A549 (cell line): ENCODE measurements at regions not wholly inside any gene's neighbourhood (a gene's known extent, or its start where the extent isn't known, plus 50 kb on each side); places are given as distances from the start of the nearest gene placed in this dataset.

ENCODE experiments used
- ATAC-seq, 2 experiments: fragments of 200-7000 bp in 1 of 2; fragments of >200 bp in 1 of 2; cut with Nextera tagmentation in 1 of 2; cut with Tn5 transposase in 1 of 2; 3 replicates each; pipeline versions ENCODE4 v1.8.0 to v1.9.1; 2018 to 2020; ENCODE audit warnings: mild to moderate bottlenecking in 1 of 2, moderate library complexity in 1 of 2
- CTCF ChIA-PET: fragments of 300-600 bp; sonication (Branson Sonifier 250); formaldehyde crosslinking; extraction: SDS; loops from one replicate; lab custom pipeline; 2021; ENCODE audit warnings: antibody characterized with exemption, inconsistent platforms; lab: Yijun Ruan, JAX
- POLR2A ChIA-PET: fragments of 350-600 bp; formaldehyde crosslinking; extraction: SDS; loops from one replicate; lab custom pipeline; 2021; ENCODE audit warnings: antibody characterized with exemption, inconsistent platforms; lab: Yijun Ruan, JAX
- DNase-seq, 2 experiments: peaks; one replicate each; pipeline versions ENCODE4 v3.0.0 to v3.0.0-alpha.2; 2011 to 2016; ENCODE audit warnings: low read depth in 1 of 2, low spot score in 1 of 2
- FAIRE-seq: peaks from 2 replicates; lab custom pipeline; 2011; peaks lifted over from hg19 to GRCh38; lab: Jason Lieb, UNC
- H3K27ac ChIP-seq, 2 experiments: fragments of >200 bp; sonication (Bioruptor Twin); formaldehyde crosslinking; 3 replicates each; pipeline ENCODE4 v1.5.1; 2016 to 2017
- H3K4me1 ChIP-seq: fragments of >200 bp; sonication (Bioruptor Twin); formaldehyde crosslinking; 3 replicates; pipeline ENCODE4 v1.6.1; 2016
- H3K4me2 ChIP-seq: fragments of >200 bp; sonication (Bioruptor Twin); formaldehyde crosslinking; 3 replicates; pipeline ENCODE4 v1.6.1; 2016
- H3K4me3 ChIP-seq: fragments of >200 bp; sonication (Bioruptor Twin); formaldehyde crosslinking; 3 replicates; pipeline ENCODE4 v1.5.1; 2016
- H3K9me3 ChIP-seq: fragments of >200 bp; sonication (Bioruptor Twin); formaldehyde crosslinking; 3 replicates; pipeline ENCODE4 v1.6.1; 2016
- CBX8 ChIP-seq: fragments of 200-600 bp; sonication (generic); IDR thresholded peaks from 2 replicates; pipeline ENCODE4 v1.6.1; 2016
- CEBPB ChIP-seq, 2 experiments: fragments of >200 bp in 1 of 2; sonication (Bioruptor Twin) in 1 of 2; formaldehyde crosslinking in 1 of 2; IDR thresholded peaks; 2 replicates each; pipeline ENCODE4 v1.6.1; 2012 to 2016
- CHD2 ChIP-seq: fragments of 150-350 bp; IDR thresholded peaks from 2 replicates; pipeline ENCODE4 v1.6.1; 2014; ENCODE audit warnings: low read length; ENCODE audit not compliant: partially characterized antibody
- CHD4 ChIP-seq: fragments of 200-600 bp; sonication (generic); IDR thresholded peaks from 2 replicates; pipeline ENCODE4 v1.6.1; 2016; ENCODE audit warnings: antibody characterized with exemption, mild to moderate bottlenecking, borderline replicate concordance
- EHF ChIP-seq: fragments of 250-450 bp; sonication (Bioruptor Pico); IDR thresholded peaks from 2 replicates; pipeline ENCODE4 v1.5.0; 2020; ENCODE audit warnings: mild to moderate bottlenecking
- EHMT2 ChIP-seq: fragments of 200-600 bp; sonication (generic); IDR thresholded peaks from 2 replicates; pipeline ENCODE4 v1.6.1; 2016; ENCODE audit warnings: antibody characterized with exemption, low read depth, mild to moderate bottlenecking, moderate library complexity
- FOSB ChIP-seq: fragments of 250-450 bp; sonication (Bioruptor Pico); IDR thresholded peaks from 2 replicates; pipeline ENCODE4 v1.5.0; 2020; ENCODE audit warnings: mild to moderate bottlenecking, moderate library complexity
- HOXB5 ChIP-seq: fragments of 250-450 bp; sonication (Bioruptor Pico); IDR thresholded peaks from 2 replicates; pipeline ENCODE4 v1.5.0; 2020; ENCODE audit warnings: mild to moderate bottlenecking, moderate library complexity
- JUNB ChIP-seq: fragments of >200 bp; sonication (Bioruptor Twin); formaldehyde crosslinking; IDR thresholded peaks from 2 replicates; pipeline ENCODE4 v1.6.1; 2016
- KDM1A ChIP-seq: fragments of 200-600 bp; sonication (generic); IDR thresholded peaks from 2 replicates; pipeline ENCODE4 v1.6.1; 2016; ENCODE audit warnings: low read depth, mild to moderate bottlenecking
- MAZ ChIP-seq: fragments of 150-350 bp; IDR thresholded peaks from 2 replicates; pipeline ENCODE4 v1.6.1; 2014; ENCODE audit warnings: antibody characterized with exemption, low read depth, low read length, borderline replicate concordance
- NPAS2 ChIP-seq: fragments of 250-450 bp; sonication (Bioruptor Pico); IDR thresholded peaks from 2 replicates; pipeline ENCODE4 v1.8.0; 2022; ENCODE audit warnings: mild to moderate bottlenecking, moderate library complexity, borderline replicate concordance
- PHF8 ChIP-seq: fragments of 200-600 bp; sonication (generic); IDR thresholded peaks from 2 replicates; pipeline ENCODE4 v1.6.1; 2016; ENCODE audit warnings: low read depth, mild to moderate bottlenecking, antibody characterized with exemption, moderate library complexity, borderline replicate concordance
- POLR2AphosphoS2 ChIP-seq: conservative IDR thresholded peaks from 2 replicates; pipeline ENCODE4 v1.6.1; 2012; ENCODE audit warnings: low read length, improper control_type of control experiment, inconsistent platforms
- RAD21 ChIP-seq, 2 experiments: fragments of >200 bp in 1 of 2; sonication (Bioruptor Twin) in 1 of 2; formaldehyde crosslinking in 1 of 2; IDR thresholded peaks in 1 of 2; conservative IDR thresholded peaks in 1 of 2; 2 replicates in 1 of 2; 3 replicates in 1 of 2; pipeline ENCODE4 v1.6.1; 2012 to 2018; ENCODE audit warnings: inconsistent platforms in 1 of 2
- RARB ChIP-seq: fragments of 250-450 bp; sonication (Bioruptor Pico); IDR thresholded peaks from 2 replicates; pipeline ENCODE4 v1.8.0; 2021; ENCODE audit warnings: mild to moderate bottlenecking, moderate library complexity
- RNF2 ChIP-seq: fragments of 200-600 bp; sonication (generic); IDR thresholded peaks from 2 replicates; pipeline ENCODE4 v1.6.1; 2016; ENCODE audit warnings: low read depth, mild to moderate bottlenecking, antibody characterized with exemption, moderate library complexity, borderline replicate concordance
- TP53 ChIP-seq: fragments of 250-450 bp; sonication (Bioruptor Pico); IDR thresholded peaks from 2 replicates; pipeline ENCODE4 v1.5.0; 2021; ENCODE audit warnings: mild to moderate bottlenecking, moderate library complexity
- ZC3H11A ChIP-seq: fragments of 450-650 bp; IDR thresholded peaks from 2 replicates; pipeline ENCODE4 v1.6.1; 2014; ENCODE audit warnings: antibody characterized with exemption, mild to moderate bottlenecking
- WGBS: methylation state at CpG from one replicate; pipeline ENCODE4 v1.1.6; 2017; ENCODE audit errors: missing lambda C conversion rate; 5-methylcytosine and 5-hydroxymethylcytosine counted together
- TF ChIP-seq, protein P1 (sequence below): fragments of 250-450 bp; sonication (Bioruptor Pico); IDR thresholded peaks from 2 replicates; pipeline ENCODE4 v1.5.0; 2020; ENCODE audit warnings: low read depth, mild to moderate bottlenecking, moderate library complexity
- TF ChIP-seq, protein P2 (sequence below): fragments of >200 bp; sonication (Bioruptor Twin); formaldehyde crosslinking; IDR thresholded peaks from 3 replicates; pipeline ENCODE4 v1.6.1; 2016
- TF ChIP-seq, protein P3 (sequence below): fragments of 250-450 bp; sonication (Bioruptor Pico); IDR thresholded peaks from 2 replicates; pipeline ENCODE4 v1.5.0; 2021; ENCODE audit warnings: mild to moderate bottlenecking, moderate library complexity, borderline replicate concordance
- TF ChIP-seq, protein P4 (sequence below): fragments of 200-600 bp; sonication (generic); IDR thresholded peaks from 2 replicates; pipeline ENCODE4 v1.6.1; 2016; ENCODE audit warnings: antibody characterized with exemption, mild to moderate bottlenecking, moderate library complexity
- TF ChIP-seq, protein P5 (sequence below): fragments of >200 bp; sonication (Bioruptor Twin); formaldehyde crosslinking; IDR thresholded peaks from 2 replicates; pipeline ENCODE4 v1.6.1; 2016

DNA sequence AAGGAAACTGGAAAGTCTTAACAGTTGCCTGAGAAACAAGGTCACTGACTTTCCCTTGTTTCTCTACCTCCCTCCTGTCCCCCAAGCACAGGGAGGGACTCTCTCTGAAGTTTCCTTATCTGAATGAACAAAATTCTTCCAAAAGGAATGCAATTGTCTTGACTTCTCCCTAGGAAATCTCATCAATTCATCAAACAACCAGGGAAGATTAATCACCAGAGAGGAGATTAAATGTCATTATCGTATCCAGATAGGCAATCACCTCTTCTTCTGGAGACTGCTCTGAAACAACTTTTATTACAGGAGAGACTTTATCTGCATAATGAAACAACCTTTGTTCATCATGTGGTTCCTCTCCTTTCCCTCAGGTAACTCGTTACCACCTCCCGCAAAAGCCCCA is 431.4 kb downstream of the SLC16A7 start:
- no peak overlapping the region for H3K27ac ChIP-seq
- H3K4me1 ChIP-seq: no peaks in the 10 kb centered on the region
- ATAC-seq (no peak), FAIRE-seq (no peak), DNase-seq (no peak)
- POLR2A ChIA-PET: no interaction called here
- TF ChIP-seq, protein P1, sequence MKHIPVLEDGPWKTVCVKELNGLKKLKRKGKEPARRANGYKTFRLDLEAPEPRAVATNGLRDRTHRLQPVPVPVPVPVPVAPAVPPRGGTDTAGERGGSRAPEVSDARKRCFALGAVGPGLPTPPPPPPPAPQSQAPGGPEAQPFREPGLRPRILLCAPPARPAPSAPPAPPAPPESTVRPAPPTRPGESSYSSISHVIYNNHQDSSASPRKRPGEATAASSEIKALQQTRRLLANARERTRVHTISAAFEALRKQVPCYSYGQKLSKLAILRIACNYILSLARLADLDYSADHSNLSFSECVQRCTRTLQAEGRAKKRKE (CRISPR knock-in tag): no peak
- TF ChIP-seq EHF (CRISPR knock-in tag): no peak
- no peak for TF ChIP-seq EHMT2
- TF ChIP-seq, protein P2, sequence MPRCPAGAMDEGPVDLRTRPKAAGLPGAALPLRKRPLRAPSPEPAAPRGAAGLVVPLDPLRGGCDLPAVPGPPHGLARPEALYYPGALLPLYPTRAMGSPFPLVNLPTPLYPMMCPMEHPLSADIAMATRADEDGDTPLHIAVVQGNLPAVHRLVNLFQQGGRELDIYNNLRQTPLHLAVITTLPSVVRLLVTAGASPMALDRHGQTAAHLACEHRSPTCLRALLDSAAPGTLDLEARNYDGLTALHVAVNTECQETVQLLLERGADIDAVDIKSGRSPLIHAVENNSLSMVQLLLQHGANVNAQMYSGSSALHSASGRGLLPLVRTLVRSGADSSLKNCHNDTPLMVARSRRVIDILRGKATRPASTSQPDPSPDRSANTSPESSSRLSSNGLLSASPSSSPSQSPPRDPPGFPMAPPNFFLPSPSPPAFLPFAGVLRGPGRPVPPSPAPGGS: no peak
- CTCF ChIA-PET: no interaction called here
- WGBS: 55% methylated on average over 3 of the region's 3 CpGs
- no peak overlapping the region for H3K4me2 ChIP-seq
- no peaks in the 10 kb centered on the region for H3K9me3 ChIP-seq
- H3K4me3 ChIP-seq: no peak overlapping the region

DNA sequence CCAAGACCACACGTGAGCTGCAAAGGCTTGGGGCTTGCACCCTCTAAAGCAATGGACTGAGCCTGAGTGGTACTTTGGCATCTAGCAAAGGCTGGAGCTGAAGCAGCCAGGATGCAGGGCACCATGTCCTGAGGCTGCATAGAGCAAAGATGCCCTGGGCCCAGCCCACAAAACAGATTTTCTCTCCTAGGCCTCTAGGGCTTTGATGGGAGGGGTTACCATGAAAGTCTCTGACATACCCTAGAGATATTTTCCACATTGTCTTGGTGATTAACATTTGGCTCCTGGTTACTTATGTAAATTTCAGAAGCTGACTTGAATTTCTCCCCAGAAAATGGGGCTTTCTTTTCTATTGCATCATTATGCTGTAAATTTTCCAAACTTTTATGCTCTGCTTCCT is 438.3 kb downstream of the SLC16A7 start:
- no peak for FAIRE-seq
- H3K27ac ChIP-seq: no peak overlapping the region
- POLR2A ChIA-PET: no interaction called here
- no peak for TF ChIP-seq PHF8
- TF ChIP-seq TP53 (CRISPR knock-in tag): no peak
- TF ChIP-seq, protein P1 (CRISPR knock-in tag): no peak
- no peak for TF ChIP-seq ZC3H11A
- ATAC-seq: no peak
- no peak for DNase-seq
- 0% methylated on average over 1 of the region's 1 CpG for WGBS
- CTCF ChIA-PET: no interaction called here
- H3K4me2 ChIP-seq: no peak overlapping the region
- peaks cover 8% of the 10 kb centered on the region; the same call in 1 of the 3 replicates for H3K9me3 ChIP-seq
- H3K4me3 ChIP-seq: no peak overlapping the region
- no peaks in the 10 kb centered on the region for H3K4me1 ChIP-seq

DNA sequence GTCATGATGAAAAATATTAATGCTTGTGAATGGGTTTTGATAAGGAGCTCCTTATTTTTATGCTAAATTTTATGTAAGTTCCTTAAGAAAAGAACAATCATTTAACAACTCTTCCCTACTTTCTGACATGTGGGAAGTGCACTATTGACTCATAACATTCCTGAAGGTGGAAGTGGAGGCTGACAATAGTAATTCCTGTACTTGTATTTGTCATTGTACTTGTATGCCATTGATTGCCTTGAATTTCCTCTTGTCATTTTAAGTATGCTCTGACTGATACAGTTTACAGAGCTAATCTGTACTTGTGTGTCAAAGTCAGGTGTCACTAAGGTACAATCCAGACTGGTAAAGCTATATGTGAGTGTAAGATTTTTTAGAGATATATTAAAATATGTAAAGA is 440.0 kb downstream of the SLC16A7 start:
- ChIA-PET POLR2A (no interaction called here), CTCF (no interaction called here)
- FAIRE-seq (no peak), DNase-seq (no peak), ATAC-seq (no peak)
- no peaks in the 10 kb centered on the region for H3K4me1 ChIP-seq
- no peak overlapping the region for H3K27ac ChIP-seq
- no peak overlapping the region for H3K4me3 ChIP-seq
- peaks cover 8% of the 10 kb centered on the region; the same call in 1 of the 3 replicates for H3K9me3 ChIP-seq
- H3K4me2 ChIP-seq: no peak overlapping the region
- no peak for TF ChIP-seq POLR2AphosphoS2
- TF ChIP-seq NPAS2 (CRISPR knock-in tag): no peak
- TF ChIP-seq, protein P3, sequence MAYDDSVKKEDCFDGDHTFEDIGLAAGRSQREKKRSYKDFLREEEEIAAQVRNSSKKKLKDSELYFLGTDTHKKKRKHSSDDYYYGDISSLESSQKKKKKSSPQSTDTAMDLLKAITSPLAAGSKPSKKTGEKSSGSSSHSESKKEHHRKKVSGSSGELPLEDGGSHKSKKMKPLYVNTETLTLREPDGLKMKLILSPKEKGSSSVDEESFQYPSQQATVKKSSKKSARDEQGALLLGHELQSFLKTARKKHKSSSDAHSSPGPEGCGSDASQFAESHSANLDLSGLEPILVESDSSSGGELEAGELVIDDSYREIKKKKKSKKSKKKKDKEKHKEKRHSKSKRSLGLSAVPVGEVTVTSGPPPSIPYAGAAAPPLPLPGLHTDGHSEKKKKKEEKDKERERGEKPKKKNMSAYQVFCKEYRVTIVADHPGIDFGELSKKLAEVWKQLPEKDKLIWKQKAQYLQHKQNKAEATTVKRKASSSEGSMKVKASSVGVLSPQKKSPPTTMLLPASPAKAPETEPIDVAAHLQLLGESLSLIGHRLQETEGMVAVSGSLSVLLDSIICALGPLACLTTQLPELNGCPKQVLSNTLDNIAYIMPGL (CRISPR knock-in tag): no peak
- TF ChIP-seq, protein P1 (CRISPR knock-in tag): no peak
- TF ChIP-seq CBX8: no peak
- TF ChIP-seq RAD21 (conservative IDR thresholded peaks at IDR 0.05 in 1 of 2, IDR thresholded peaks at IDR 0.05 in 1 of 2): no peak
- TF ChIP-seq RARB (CRISPR knock-in tag): no peak
- TF ChIP-seq CHD4: no peak
- no peak for TF ChIP-seq RNF2
- no peak for TF ChIP-seq FOSB (CRISPR knock-in tag)
- no peak for TF ChIP-seq JUNB
- no peak for TF ChIP-seq MAZ
- no peak for TF ChIP-seq EHMT2
- TF ChIP-seq CEBPB (IDR thresholded peaks at IDR 0.05): no peak
- TF ChIP-seq, protein P4, sequence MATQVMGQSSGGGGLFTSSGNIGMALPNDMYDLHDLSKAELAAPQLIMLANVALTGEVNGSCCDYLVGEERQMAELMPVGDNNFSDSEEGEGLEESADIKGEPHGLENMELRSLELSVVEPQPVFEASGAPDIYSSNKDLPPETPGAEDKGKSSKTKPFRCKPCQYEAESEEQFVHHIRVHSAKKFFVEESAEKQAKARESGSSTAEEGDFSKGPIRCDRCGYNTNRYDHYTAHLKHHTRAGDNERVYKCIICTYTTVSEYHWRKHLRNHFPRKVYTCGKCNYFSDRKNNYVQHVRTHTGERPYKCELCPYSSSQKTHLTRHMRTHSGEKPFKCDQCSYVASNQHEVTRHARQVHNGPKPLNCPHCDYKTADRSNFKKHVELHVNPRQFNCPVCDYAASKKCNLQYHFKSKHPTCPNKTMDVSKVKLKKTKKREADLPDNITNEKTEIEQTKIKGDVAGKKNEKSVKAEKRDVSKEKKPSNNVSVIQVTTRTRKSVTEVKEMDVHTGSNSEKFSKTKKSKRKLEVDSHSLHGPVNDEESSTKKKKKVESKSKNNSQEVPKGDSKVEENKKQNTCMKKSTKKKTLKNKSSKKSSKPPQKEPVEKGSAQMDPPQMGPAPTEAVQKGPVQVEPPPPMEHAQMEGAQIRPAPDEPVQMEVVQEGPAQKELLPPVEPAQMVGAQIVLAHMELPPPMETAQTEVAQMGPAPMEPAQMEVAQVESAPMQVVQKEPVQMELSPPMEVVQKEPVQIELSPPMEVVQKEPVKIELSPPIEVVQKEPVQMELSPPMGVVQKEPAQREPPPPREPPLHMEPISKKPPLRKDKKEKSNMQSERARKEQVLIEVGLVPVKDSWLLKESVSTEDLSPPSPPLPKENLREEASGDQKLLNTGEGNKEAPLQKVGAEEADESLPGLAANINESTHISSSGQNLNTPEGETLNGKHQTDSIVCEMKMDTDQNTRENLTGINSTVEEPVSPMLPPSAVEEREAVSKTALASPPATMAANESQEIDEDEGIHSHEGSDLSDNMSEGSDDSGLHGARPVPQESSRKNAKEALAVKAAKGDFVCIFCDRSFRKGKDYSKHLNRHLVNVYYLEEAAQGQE: no peak
- TF ChIP-seq CHD2: no peak
- TF ChIP-seq, protein P5, sequence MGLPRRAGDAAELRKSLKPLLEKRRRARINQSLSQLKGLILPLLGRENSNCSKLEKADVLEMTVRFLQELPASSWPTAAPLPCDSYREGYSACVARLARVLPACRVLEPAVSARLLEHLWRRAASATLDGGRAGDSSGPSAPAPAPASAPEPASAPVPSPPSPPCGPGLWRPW: no peak
- no peak for TF ChIP-seq KDM1A
- no peak for TF ChIP-seq HOXB5
